Iris pigment epithelial cell (primary cell): ENCODE measurements at regions not wholly inside any gene's neighbourhood (a gene's known extent, or its start where the extent isn't known, plus 50 kb on each side); places are given as distances from the start of the nearest gene placed in this dataset.

ENCODE experiments used
- DNase-seq: peaks from one replicate; pipeline ENCODE4 v3.0.0-alpha.2; 2011; ENCODE audit warnings: low read depth

- DNase-seq: no peak
Measured at GRCh38 chr3:10763817-10764258, 52.2 kb upstream of the SLC6A11 start.

GRCh38 chr3:10764259-10765051 is 51.6 kb upstream of the SLC6A11 start:
- no peak for DNase-seq

- DNase-seq: no peak
Measured at GRCh38 chr3:10766049-10766705, 49.9 kb upstream of the SLC6A11 start.
